SW 1271 (cell line): ENCODE measurements at regions not wholly inside any gene's neighbourhood (a gene's known extent, or its start where the extent isn't known, plus 50 kb on each side); places are given as distances from the start of the nearest gene placed in this dataset.
"Not testable (repeated sequence)": the region's sequence is repeated elsewhere in the genome, so short reads cannot be mapped to it uniquely, and the experiment has no call there.

Source experiments
- DNase-seq, 2 experiments: peaks; one replicate each; lab custom pipeline; 2025; lab: John Stamatoyannopoulos, UW

- not testable (repeated sequence) for DNase-seq
Observed at GRCh38 chr15:69684823-69685222, 232.2 kb downstream of the RPLP1 start.

GRCh38 chr15:69685512-69686452 lies 233.2 kb downstream of the RPLP1 start:
- DNase-seq, result no peak

GRCh38 chr15:69686626-69687025 lies 234.0 kb downstream of the RPLP1 start:
- DNase-seq, result no peak

GRCh38 chr15:69689133-69689532 lies 236.5 kb downstream of the RPLP1 start:
- DNase-seq, result no peak

- DNase-seq, result no peak
Observed at GRCh38 chr15:69691307-69692015, 238.8 kb downstream of the RPLP1 start.

- DNase-seq, result no peak
Observed at GRCh38 chr15:69692342-69692741, 239.7 kb downstream of the RPLP1 start.

- DNase-seq, result no peak
Observed at GRCh38 chr15:69693059-69693458, 240.4 kb downstream of the RPLP1 start.

- no peak for DNase-seq
Observed at GRCh38 chr15:69696946-69697345, 244.3 kb downstream of the RPLP1 start.

GRCh38 chr15:69697916-69698315 lies 245.3 kb downstream of the RPLP1 start:
- no peak for DNase-seq

- no peak for DNase-seq
Observed at GRCh38 chr15:69699096-69699495, 246.5 kb downstream of the RPLP1 start.

GRCh38 chr15:69700380-69700779 lies 247.8 kb downstream of the RPLP1 start:
- DNase-seq, result no peak

- no peak for DNase-seq
Observed at GRCh38 chr15:69701198-69701597, 248.6 kb downstream of the RPLP1 start.

- DNase-seq, result no peak
Observed at GRCh38 chr15:69703532-69704187, 251.0 kb downstream of the RPLP1 start.

- no peak for DNase-seq
Observed at GRCh38 chr15:69704229-69704628, 251.6 kb downstream of the RPLP1 start.

GRCh38 chr15:69704700-69705099 lies 252.1 kb downstream of the RPLP1 start:
- DNase-seq, result no peak

GRCh38 chr15:69706353-69707097 lies 253.9 kb downstream of the RPLP1 start:
- DNase-seq, result no peak

GRCh38 chr15:69707241-69707640 lies 254.6 kb downstream of the RPLP1 start:
- DNase-seq, result not testable (repeated sequence)

GRCh38 chr15:69708436-69709122 lies 256.0 kb downstream of the RPLP1 start:
- DNase-seq, result not testable (repeated sequence)

- no peak for DNase-seq
Observed at GRCh38 chr15:69712991-69713390, 260.4 kb downstream of the RPLP1 start.

- DNase-seq, result no peak
Observed at GRCh38 chr15:69713726-69714559, 261.3 kb downstream of the RPLP1 start.
